ENCODE measurements at regions not wholly inside any gene's neighbourhood (a gene's known extent, or its start where the extent isn't known, plus 50 kb on each side); places are given as distances from the start of the nearest gene placed in this dataset.
A peak's percentile ranks its signal among the peaks of the same experiment; 100 is the strongest.

- peaks cover 8% of the 10 kb centered on the region for H3K4me1 ChIP-seq (ENCODE audit: control insufficient read depth, insufficient read depth, low read length)
- H3K4me3 ChIP-seq (ENCODE audit: low read length): no peak overlapping the region
- H3K9ac ChIP-seq (ENCODE audit: low read depth, low read length): no peak overlapping the region
Measured at GRCh38 chr1:54483875-54484437, 64.1 kb upstream of the ACOT11 start.

GRCh38 chr1:54481201-54481884 is 66.7 kb upstream of the ACOT11 start:
- Histone ChIP-seq H3K4me2 (ENCODE audit: low read length) (no peak overlapping the region), H3K9ac (ENCODE audit: low read depth, low read length) (no peak overlapping the region), H3K27me3 (ENCODE audit: control insufficient read depth, insufficient read depth, low read length) (peaks cover 29% of the 10 kb centered on the region), H3K9me3 (replicated peaks; ENCODE audit: low read length) (no peaks in the 10 kb centered on the region), H3K4me1 (ENCODE audit: control insufficient read depth, insufficient read depth, low read length) (no peaks in the 10 kb centered on the region), H3K36me3 (ENCODE audit: insufficient read depth, low read length) (no peaks in the 10 kb centered on the region), H3K4me3 (ENCODE audit: low read length) (no peak overlapping the region)

More at GRCh38 chr1:54483875-54484437, 64.1 kb upstream of the ACOT11 start:
- H3K9me3 ChIP-seq (replicated peaks; ENCODE audit: low read length): no peaks in the 10 kb centered on the region
- no peaks in the 10 kb centered on the region for H3K36me3 ChIP-seq (ENCODE audit: insufficient read depth, low read length)
- H3K4me2 ChIP-seq (ENCODE audit: low read length): no peak overlapping the region
- H3K27me3 ChIP-seq (ENCODE audit: control insufficient read depth, insufficient read depth, low read length): peaks cover 28% of the 10 kb centered on the region

GRCh38 chr1:54480525-54480848 is 67.5 kb upstream of the ACOT11 start:
- Histone ChIP-seq H3K4me2 (ENCODE audit: low read length) (no peak overlapping the region), H3K4me1 (ENCODE audit: control insufficient read depth, insufficient read depth, low read length) (no peaks in the 10 kb centered on the region), H3K9me3 (replicated peaks; ENCODE audit: low read length) (no peaks in the 10 kb centered on the region), H3K4me3 (ENCODE audit: low read length) (no peak overlapping the region), H3K27me3 (ENCODE audit: control insufficient read depth, insufficient read depth, low read length) (peaks cover 37% of the 10 kb centered on the region), H3K36me3 (ENCODE audit: insufficient read depth, low read length) (no peaks in the 10 kb centered on the region), H3K9ac (ENCODE audit: low read depth, low read length) (no peak overlapping the region)

GRCh38 chr1:54479841-54480524 is 68.0 kb upstream of the ACOT11 start:
- no peaks in the 10 kb centered on the region for H3K36me3 ChIP-seq (ENCODE audit: insufficient read depth, low read length)
- no peak overlapping the region for H3K9ac ChIP-seq (ENCODE audit: low read depth, low read length)
- no peaks in the 10 kb centered on the region for H3K4me1 ChIP-seq (ENCODE audit: control insufficient read depth, insufficient read depth, low read length)
- H3K4me3 ChIP-seq (ENCODE audit: low read length): no peak overlapping the region
- H3K4me2 ChIP-seq (ENCODE audit: low read length): no peak overlapping the region
- H3K27me3 ChIP-seq (ENCODE audit: control insufficient read depth, insufficient read depth, low read length): peaks cover 42% of the 10 kb centered on the region
- no peaks in the 10 kb centered on the region for H3K9me3 ChIP-seq (replicated peaks; ENCODE audit: low read length)

- no peak overlapping the region for H3K4me2 ChIP-seq (ENCODE audit: low read length)
- no peaks in the 10 kb centered on the region for H3K4me1 ChIP-seq (ENCODE audit: control insufficient read depth, insufficient read depth, low read length)
- no peak overlapping the region for H3K9ac ChIP-seq (ENCODE audit: low read depth, low read length)
- peaks cover 42% of the 10 kb centered on the region for H3K27me3 ChIP-seq (ENCODE audit: control insufficient read depth, insufficient read depth, low read length)
- no peak overlapping the region for H3K4me3 ChIP-seq (ENCODE audit: low read length)
- no peaks in the 10 kb centered on the region for H3K36me3 ChIP-seq (ENCODE audit: insufficient read depth, low read length)
- no peaks in the 10 kb centered on the region for H3K9me3 ChIP-seq (replicated peaks; ENCODE audit: low read length)
Measured at GRCh38 chr1:54479251-54479650, 68.8 kb upstream of the ACOT11 start.

GRCh38 chr1:54477153-54477561 is 70.9 kb upstream of the ACOT11 start:
- Histone ChIP-seq H3K9ac (ENCODE audit: low read depth, low read length) (no peak overlapping the region), H3K4me3 (ENCODE audit: low read length) (no peak overlapping the region), H3K4me1 (ENCODE audit: control insufficient read depth, insufficient read depth, low read length) (no peaks in the 10 kb centered on the region), H3K27me3 (ENCODE audit: control insufficient read depth, insufficient read depth, low read length) (peaks cover 55% of the 10 kb centered on the region), H3K9me3 (replicated peaks; ENCODE audit: low read length) (no peaks in the 10 kb centered on the region), H3K36me3 (ENCODE audit: insufficient read depth, low read length) (no peaks in the 10 kb centered on the region), H3K4me2 (ENCODE audit: low read length) (no peak overlapping the region)

- Histone ChIP-seq H3K27me3 (ENCODE audit: control insufficient read depth, insufficient read depth, low read length) (peaks cover 55% of the 10 kb centered on the region), H3K9me3 (replicated peaks; ENCODE audit: low read length) (no peaks in the 10 kb centered on the region), H3K4me2 (ENCODE audit: low read length) (no peak overlapping the region), H3K4me3 (ENCODE audit: low read length) (no peak overlapping the region), H3K4me1 (ENCODE audit: control insufficient read depth, insufficient read depth, low read length) (no peaks in the 10 kb centered on the region), H3K9ac (ENCODE audit: low read depth, low read length) (no peak overlapping the region), H3K36me3 (ENCODE audit: insufficient read depth, low read length) (no peaks in the 10 kb centered on the region)
Measured at GRCh38 chr1:54476530-54477109, 70.4 kb upstream of the SSBP3 start.

- no peak overlapping the region for H3K9ac ChIP-seq (ENCODE audit: low read depth, low read length)
- no peaks in the 10 kb centered on the region for H3K9me3 ChIP-seq (replicated peaks; ENCODE audit: low read length)
- no peaks in the 10 kb centered on the region for H3K4me1 ChIP-seq (ENCODE audit: control insufficient read depth, insufficient read depth, low read length)
- H3K4me2 ChIP-seq (ENCODE audit: low read length): no peak overlapping the region
- peaks cover 55% of the 10 kb centered on the region for H3K27me3 ChIP-seq (ENCODE audit: control insufficient read depth, insufficient read depth, low read length)
- no peaks in the 10 kb centered on the region for H3K36me3 ChIP-seq (ENCODE audit: insufficient read depth, low read length)
- H3K4me3 ChIP-seq (ENCODE audit: low read length): no peak overlapping the region
Measured at GRCh38 chr1:54475946-54476516, 69.8 kb upstream of the SSBP3 start.

GRCh38 chr1:54475357-54475881 is 69.2 kb upstream of the SSBP3 start:
- Histone ChIP-seq H3K27me3 (ENCODE audit: control insufficient read depth, insufficient read depth, low read length) (peaks cover 55% of the 10 kb centered on the region), H3K4me3 (ENCODE audit: low read length) (no peak overlapping the region), H3K9me3 (replicated peaks; ENCODE audit: low read length) (no peaks in the 10 kb centered on the region), H3K36me3 (ENCODE audit: insufficient read depth, low read length) (no peaks in the 10 kb centered on the region), H3K4me1 (ENCODE audit: control insufficient read depth, insufficient read depth, low read length) (no peaks in the 10 kb centered on the region), H3K9ac (ENCODE audit: low read depth, low read length) (no peak overlapping the region), H3K4me2 (ENCODE audit: low read length) (no peak overlapping the region)

- H3K4me3 ChIP-seq (ENCODE audit: low read length): no peak overlapping the region
- peaks cover 51% of the 10 kb centered on the region for H3K27me3 ChIP-seq (ENCODE audit: control insufficient read depth, insufficient read depth, low read length)
- H3K36me3 ChIP-seq (ENCODE audit: insufficient read depth, low read length): no peaks in the 10 kb centered on the region
- no peak overlapping the region for H3K9ac ChIP-seq (ENCODE audit: low read depth, low read length)
- H3K4me1 ChIP-seq (ENCODE audit: control insufficient read depth, insufficient read depth, low read length): no peaks in the 10 kb centered on the region
- H3K9me3 ChIP-seq (replicated peaks; ENCODE audit: low read length): no peaks in the 10 kb centered on the region
- H3K4me2 ChIP-seq (ENCODE audit: low read length): peak overlapping the region; percentile 28
Measured at GRCh38 chr1:54474310-54475251, 68.4 kb upstream of the SSBP3 start.
